ENCODE measurements at regions not wholly inside any gene's neighbourhood (a gene's known extent, or its start where the extent isn't known, plus 50 kb on each side); places are given as distances from the start of the nearest gene placed in this dataset.

DNA sequence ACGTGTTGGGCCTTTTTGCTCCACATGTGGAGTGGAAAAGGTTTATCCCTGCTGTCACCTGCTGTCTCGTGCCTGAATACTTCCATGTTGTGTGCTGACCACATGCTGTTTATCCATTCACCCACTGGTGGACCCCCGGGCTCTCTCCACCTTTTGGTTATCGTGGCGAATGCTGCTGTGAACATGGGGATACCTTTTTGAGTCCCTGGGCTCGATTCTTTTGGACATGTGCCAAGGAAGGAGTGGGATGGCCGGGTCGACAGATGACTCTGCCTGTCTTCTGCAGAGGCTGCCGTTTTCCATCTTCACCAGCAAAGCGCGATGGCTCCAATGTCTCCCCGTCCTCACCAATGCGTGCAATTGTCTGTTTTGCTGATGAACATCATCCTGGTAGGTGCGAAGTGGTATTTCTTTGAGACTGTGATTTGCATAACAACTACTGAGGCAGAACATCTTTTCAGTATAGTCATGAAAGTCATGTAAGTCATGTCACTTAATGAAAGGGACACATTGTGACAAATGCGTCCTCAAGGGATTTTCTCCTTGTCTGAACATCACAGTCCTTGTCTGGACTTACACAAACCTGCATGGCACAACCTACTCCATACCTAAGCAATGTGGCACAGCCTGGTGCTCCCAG lies 758.7 kb downstream of the BRD1 start:
- Histone ChIP-seq H3K4me2 (ENCODE audit: low read length) (no peak overlapping the region), H3K4me3 (ENCODE audit: low read length) (no peak overlapping the region), H4K20me1 (ENCODE audit: low read length) (no peaks in the 10 kb centered on the region), H3K4me1 (ENCODE audit: insufficient read depth, low read length) (no peaks in the 10 kb centered on the region), H3K9me3 (ENCODE audit: low read length) (no peaks in the 10 kb centered on the region), H3K27me3 (ENCODE audit: low read length) (no peaks in the 10 kb centered on the region), H3K27ac (ENCODE audit: low read length) (no peak overlapping the region), H3K9ac (ENCODE audit: low read length) (no peak overlapping the region), H2AFZ (ENCODE audit: low read length) (no peak overlapping the region), H3K36me3 (ENCODE audit: low read depth, low read length) (no peaks in the 10 kb centered on the region), H3K79me2 (ENCODE audit: low read length) (no peaks in the 10 kb centered on the region), H3K9me2 (replicated peaks; ENCODE audit: low read length) (no peaks in the 10 kb centered on the region), H3F3A (ENCODE audit: low read length, unreplicated experiment) (no peaks in the 10 kb centered on the region)
- no peak for ATAC-seq
- intact Hi-C loops (cut with micrococcal nuclease): no loop called here
- TF ChIP-seq EZH2 (IDR thresholded peaks at IDR 0.05; ENCODE audit: low read length, unreplicated experiment): no peak
- TF ChIP-seq, protein P1, sequence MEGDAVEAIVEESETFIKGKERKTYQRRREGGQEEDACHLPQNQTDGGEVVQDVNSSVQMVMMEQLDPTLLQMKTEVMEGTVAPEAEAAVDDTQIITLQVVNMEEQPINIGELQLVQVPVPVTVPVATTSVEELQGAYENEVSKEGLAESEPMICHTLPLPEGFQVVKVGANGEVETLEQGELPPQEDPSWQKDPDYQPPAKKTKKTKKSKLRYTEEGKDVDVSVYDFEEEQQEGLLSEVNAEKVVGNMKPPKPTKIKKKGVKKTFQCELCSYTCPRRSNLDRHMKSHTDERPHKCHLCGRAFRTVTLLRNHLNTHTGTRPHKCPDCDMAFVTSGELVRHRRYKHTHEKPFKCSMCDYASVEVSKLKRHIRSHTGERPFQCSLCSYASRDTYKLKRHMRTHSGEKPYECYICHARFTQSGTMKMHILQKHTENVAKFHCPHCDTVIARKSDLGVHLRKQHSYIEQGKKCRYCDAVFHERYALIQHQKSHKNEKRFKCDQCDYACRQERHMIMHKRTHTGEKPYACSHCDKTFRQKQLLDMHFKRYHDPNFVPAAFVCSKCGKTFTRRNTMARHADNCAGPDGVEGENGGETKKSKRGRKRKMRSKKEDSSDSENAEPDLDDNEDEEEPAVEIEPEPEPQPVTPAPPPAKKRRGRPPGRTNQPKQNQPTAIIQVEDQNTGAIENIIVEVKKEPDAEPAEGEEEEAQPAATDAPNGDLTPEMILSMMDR (conservative IDR thresholded peaks at IDR 0.05; ENCODE audit: low read depth, low read length): no peak
- no peak for TF ChIP-seq EZH2phosphoT487 (IDR thresholded peaks at IDR 0.05; ENCODE audit: borderline replicate concordance, low read length)
- no TSS peak for BruUV-seq (replicated peaks)
- no peak for DNase-seq
- ChIA-PET POLR2A (ENCODE audit: unreplicated experiment) (no interaction called here), CTCF (no interaction called here)

GRCh38 chr22:49067504-49067903 lies 760.2 kb downstream of the BRD1 start:
- no peaks in the 10 kb centered on the region for H3K27me3 ChIP-seq (ENCODE audit: low read length)
- CTCF ChIA-PET: no interaction called here
- POLR2A ChIA-PET (ENCODE audit: unreplicated experiment): no interaction called here

DNA sequence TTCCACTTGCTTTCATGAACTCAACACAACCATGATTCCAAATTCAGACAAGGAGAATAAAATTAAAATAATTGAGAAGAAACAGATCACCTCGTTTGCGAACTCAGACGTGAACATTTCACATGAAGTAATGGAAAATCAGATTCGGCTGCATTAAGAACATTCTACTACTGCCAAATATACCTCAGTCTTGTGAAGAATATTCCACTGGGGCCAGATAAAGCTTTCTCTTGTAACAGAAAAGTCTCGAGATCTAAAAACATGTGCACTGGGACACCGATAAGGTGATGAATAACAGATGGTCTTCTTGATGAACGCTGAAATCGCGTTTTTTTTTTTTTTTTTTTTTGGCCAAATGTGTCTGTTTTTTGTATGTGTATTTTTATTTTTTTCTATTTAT lies 761.1 kb downstream of the BRD1 start:
- Histone ChIP-seq H3K79me2 (ENCODE audit: low read length) (no peaks in the 10 kb centered on the region), H3F3A (ENCODE audit: low read length, unreplicated experiment) (no peaks in the 10 kb centered on the region), H3K9me2 (replicated peaks; ENCODE audit: low read length) (no peaks in the 10 kb centered on the region), H3K27me3 (ENCODE audit: low read length) (no peaks in the 10 kb centered on the region), H3K27ac (ENCODE audit: low read length) (no peak overlapping the region), H3K4me2 (ENCODE audit: low read length) (no peak overlapping the region), H3K4me3 (ENCODE audit: low read length) (no peak overlapping the region), H3K36me3 (ENCODE audit: low read depth, low read length) (no peaks in the 10 kb centered on the region), H3K9ac (ENCODE audit: low read length) (no peak overlapping the region), H4K20me1 (ENCODE audit: low read length) (no peaks in the 10 kb centered on the region), H3K4me1 (ENCODE audit: insufficient read depth, low read length) (no peaks in the 10 kb centered on the region), H3K9me3 (ENCODE audit: low read length) (no peaks in the 10 kb centered on the region), H2AFZ (ENCODE audit: low read length) (no peak overlapping the region)
- intact Hi-C loops (cut with micrococcal nuclease): no loop called here
- no peak for DNase-seq
- ChIA-PET POLR2A (ENCODE audit: unreplicated experiment) (no interaction called here), CTCF (no interaction called here)
- no peak for ATAC-seq
- no TSS peak for BruUV-seq (replicated peaks)
- TF ChIP-seq EZH2 (IDR thresholded peaks at IDR 0.05; ENCODE audit: low read length, unreplicated experiment) (no peak), EZH2phosphoT487 (IDR thresholded peaks at IDR 0.05; ENCODE audit: borderline replicate concordance, low read length) (no peak)
- TF ChIP-seq, protein P1 (conservative IDR thresholded peaks at IDR 0.05; ENCODE audit: low read depth, low read length): no peak

More at GRCh38 chr22:49067504-49067903, 760.2 kb downstream of the BRD1 start:
- DNase-seq (no peak), ATAC-seq (no peak)
- Histone ChIP-seq H3K4me3 (ENCODE audit: low read length) (no peak overlapping the region), H2AFZ (ENCODE audit: low read length) (no peak overlapping the region), H4K20me1 (ENCODE audit: low read length) (no peaks in the 10 kb centered on the region), H3K79me2 (ENCODE audit: low read length) (no peaks in the 10 kb centered on the region), H3K27ac (ENCODE audit: low read length) (no peak overlapping the region), H3K4me1 (ENCODE audit: insufficient read depth, low read length) (no peaks in the 10 kb centered on the region), H3K4me2 (ENCODE audit: low read length) (no peak overlapping the region), H3K9me3 (ENCODE audit: low read length) (no peaks in the 10 kb centered on the region), H3F3A (ENCODE audit: low read length, unreplicated experiment) (no peaks in the 10 kb centered on the region), H3K9me2 (replicated peaks; ENCODE audit: low read length) (no peaks in the 10 kb centered on the region), H3K36me3 (ENCODE audit: low read depth, low read length) (no peaks in the 10 kb centered on the region), H3K9ac (ENCODE audit: low read length) (no peak overlapping the region)
- no TSS peak for BruUV-seq (replicated peaks)
- TF ChIP-seq EZH2phosphoT487 (IDR thresholded peaks at IDR 0.05; ENCODE audit: borderline replicate concordance, low read length) (no peak), EZH2 (IDR thresholded peaks at IDR 0.05; ENCODE audit: low read length, unreplicated experiment) (no peak)
- TF ChIP-seq, protein P1 (conservative IDR thresholded peaks at IDR 0.05; ENCODE audit: low read depth, low read length): no peak
- intact Hi-C loops (cut with micrococcal nuclease): no loop called here

All from PC-3 (cell line).